WI38 (cell line): ENCODE measurements at regions not wholly inside any gene's neighbourhood (a gene's known extent, or its start where the extent isn't known, plus 50 kb on each side); places are given as distances from the start of the nearest gene placed in this dataset.

Source experiments
- H3K4me3 ChIP-seq: 2 replicates; pipeline ENCODE4 v1.5.1; 2011; ENCODE audit warnings: low read depth, mild to moderate bottlenecking, control low read depth, low read length
- TF ChIP-seq, protein P1 (sequence below): IDR thresholded peaks from 2 replicates; pipeline ENCODE4 v1.5.1; 2012; ENCODE audit warnings: low read depth, mild to moderate bottlenecking, control low read depth, low read length

GRCh38 chr10:60565492-60565891 is 175.8 kb upstream of the ANK3 start:
- TF ChIP-seq, protein P1, sequence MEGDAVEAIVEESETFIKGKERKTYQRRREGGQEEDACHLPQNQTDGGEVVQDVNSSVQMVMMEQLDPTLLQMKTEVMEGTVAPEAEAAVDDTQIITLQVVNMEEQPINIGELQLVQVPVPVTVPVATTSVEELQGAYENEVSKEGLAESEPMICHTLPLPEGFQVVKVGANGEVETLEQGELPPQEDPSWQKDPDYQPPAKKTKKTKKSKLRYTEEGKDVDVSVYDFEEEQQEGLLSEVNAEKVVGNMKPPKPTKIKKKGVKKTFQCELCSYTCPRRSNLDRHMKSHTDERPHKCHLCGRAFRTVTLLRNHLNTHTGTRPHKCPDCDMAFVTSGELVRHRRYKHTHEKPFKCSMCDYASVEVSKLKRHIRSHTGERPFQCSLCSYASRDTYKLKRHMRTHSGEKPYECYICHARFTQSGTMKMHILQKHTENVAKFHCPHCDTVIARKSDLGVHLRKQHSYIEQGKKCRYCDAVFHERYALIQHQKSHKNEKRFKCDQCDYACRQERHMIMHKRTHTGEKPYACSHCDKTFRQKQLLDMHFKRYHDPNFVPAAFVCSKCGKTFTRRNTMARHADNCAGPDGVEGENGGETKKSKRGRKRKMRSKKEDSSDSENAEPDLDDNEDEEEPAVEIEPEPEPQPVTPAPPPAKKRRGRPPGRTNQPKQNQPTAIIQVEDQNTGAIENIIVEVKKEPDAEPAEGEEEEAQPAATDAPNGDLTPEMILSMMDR: no peak
- H3K4me3 ChIP-seq: no peak overlapping the region

GRCh38 chr10:60564475-60564874 is 174.8 kb upstream of the ANK3 start:
- TF ChIP-seq, protein P1: no peak
- no peak overlapping the region for H3K4me3 ChIP-seq

DNA sequence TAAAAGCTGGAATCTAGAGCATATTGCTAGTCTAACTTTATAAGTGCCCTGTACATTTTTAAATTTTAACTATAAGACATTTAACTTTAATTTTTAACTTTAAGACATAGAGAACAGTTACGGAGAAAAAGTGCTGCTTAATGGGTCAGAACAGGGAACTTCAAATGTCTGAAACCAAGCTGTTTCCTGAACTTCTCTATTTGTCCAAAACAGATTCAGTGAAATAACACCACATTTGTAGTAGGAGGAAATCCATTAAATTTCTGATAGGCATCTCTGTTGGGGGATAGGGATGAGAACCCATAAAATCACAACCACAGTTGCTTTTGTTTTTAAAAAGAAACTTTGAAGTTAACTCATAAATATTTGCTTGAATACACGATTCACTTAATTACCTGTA is 170.8 kb upstream of the ANK3 start:
- no peak overlapping the region for H3K4me3 ChIP-seq
- TF ChIP-seq, protein P1: no peak

DNA sequence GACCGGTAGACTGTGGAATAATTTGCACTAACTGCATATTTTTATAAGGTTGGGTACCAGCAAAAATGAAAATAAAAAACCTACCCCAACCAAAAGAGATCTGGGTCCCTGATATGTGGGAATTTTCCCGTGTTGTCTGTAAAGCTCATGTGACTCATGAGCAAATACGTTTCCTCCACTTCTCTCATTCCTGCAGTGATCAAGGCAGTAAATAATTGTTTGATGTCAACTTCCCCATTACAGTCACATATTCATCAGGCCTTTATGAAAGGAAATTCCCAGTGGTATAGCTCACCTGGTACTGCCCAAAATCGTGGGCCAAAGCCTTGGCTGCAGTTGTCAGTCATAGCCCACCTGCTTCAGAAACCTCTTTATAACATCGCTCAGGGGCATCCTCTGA is 166.0 kb upstream of the ANK3 start:
- H3K4me3 ChIP-seq: no peak overlapping the region
- TF ChIP-seq, protein P1: no peak

GRCh38 chr10:60549686-60550085 is 160.0 kb upstream of the ANK3 start:
- TF ChIP-seq, protein P1: no peak
- H3K4me3 ChIP-seq: no peak overlapping the region

DNA sequence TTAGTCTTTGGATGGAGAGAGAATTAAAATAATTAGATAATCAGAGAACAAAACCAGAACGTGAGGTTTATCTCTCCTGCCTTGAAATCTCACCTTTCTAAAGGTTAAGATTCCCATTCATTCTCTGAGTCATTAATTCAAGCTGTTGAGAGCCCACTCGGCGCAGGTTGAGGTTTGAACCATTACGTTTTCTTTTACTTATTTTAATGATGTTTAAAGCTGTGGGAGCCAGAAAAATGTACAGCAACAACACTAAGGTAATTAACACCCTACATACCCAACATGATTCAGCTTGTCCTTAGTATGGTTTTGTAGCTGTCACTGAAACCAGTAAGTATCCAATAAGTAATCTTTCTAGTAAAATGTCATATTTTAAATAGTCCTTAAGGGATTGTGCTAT is 153.0 kb upstream of the ANK3 start:
- TF ChIP-seq, protein P1: no peak
- no peak overlapping the region for H3K4me3 ChIP-seq

GRCh38 chr10:60541451-60541850 is 151.8 kb upstream of the ANK3 start:
- TF ChIP-seq, protein P1: no peak

More at GRCh38 chr10:60541451-60541850, 151.8 kb upstream of the ANK3 start:
- no peak overlapping the region for H3K4me3 ChIP-seq
